HG03460 (cell line): ENCODE measurements at regions not wholly inside any gene's neighbourhood (a gene's known extent, or its start where the extent isn't known, plus 50 kb on each side); places are given as distances from the start of the nearest gene placed in this dataset.

Source experiments
- ATAC-seq: cut with Tn5 transposase; IDR thresholded peaks from one replicate; pipeline ENCODE4 v1.9.1; 2021; ENCODE audit not compliant: unreplicated experiment

DNA sequence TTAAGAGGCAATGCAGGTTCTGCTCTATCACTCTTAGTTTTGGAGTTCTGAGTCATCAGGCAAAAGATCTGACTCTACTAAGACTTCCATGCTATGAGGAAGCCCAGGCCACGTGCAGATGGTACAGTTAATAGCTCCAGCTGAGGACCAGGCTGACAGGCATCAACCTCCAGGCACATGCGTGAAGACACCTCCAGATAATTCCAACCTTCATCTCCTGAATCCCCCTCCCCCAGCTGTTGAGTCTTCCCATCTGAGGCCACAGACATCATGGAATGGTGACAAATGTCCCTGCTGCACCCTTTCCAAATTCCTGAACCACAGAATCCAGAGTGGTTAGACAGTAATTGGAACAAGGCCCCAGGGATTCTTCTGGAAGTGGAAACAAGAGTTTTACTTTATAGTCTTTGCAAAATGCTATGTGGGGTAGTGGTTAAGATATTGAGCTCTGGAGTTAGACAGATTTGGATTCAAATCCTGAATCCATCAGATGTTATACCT lies 183.8 kb downstream of the KLF5 start:
- ATAC-seq = no peak

DNA sequence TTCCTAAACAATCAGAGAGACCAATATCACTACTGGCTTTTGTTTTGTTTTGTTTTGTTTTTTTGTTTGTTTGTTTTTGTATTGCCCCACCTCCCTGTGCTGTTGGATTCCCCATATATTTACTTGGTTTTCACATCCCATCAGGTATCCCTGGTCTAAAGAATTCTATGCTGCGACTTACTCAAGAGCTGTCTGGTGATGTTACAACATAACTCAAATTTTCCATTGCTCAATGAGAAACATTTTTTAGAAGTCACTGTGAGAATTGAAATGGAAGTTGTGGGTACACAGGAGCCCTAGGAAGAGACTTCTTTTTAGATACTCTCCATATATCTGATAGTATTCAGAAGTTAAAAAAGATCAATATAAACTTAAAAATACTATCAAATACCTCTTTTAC lies 181.4 kb downstream of the KLF5 start:
- no peak for ATAC-seq

DNA sequence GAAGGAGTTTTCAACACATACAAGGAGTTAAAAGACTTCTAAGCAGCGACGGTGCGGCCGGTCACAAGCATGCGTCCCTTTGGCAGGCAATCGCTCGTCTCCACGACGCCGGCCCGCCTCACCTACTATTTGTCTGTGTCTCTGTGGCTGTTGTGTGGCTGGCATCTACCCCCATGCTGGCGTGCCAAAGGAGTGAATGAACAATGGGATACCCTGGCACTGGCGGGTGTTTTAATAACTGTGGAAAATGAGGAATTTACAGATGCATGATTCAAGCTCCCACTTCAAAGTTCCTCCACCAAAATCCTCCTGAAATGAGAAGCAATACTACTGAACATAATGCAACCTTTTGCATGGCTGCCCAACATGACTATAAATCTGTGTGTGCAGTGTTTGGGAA lies 176.6 kb downstream of the KLF5 start:
- ATAC-seq = no peak

DNA sequence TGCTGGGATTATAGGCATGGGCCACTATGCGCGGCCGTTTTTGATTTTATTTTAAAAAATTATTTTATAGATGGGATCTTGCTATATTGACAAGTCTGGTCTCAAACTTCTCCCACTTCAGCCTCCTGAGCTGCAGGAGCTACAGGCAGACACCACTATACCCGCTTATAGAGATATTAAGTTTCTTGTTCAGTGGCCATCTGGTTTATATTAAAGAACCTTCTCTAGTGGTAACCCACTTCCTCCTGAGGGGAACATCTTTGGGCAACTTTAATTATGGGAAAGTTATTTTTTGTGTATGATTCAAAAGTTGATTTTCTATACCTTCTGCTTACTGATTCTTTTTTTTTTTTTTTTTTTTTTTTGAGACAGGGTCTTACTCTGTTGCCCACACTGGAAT lies 172.7 kb downstream of the KLF5 start:
- no peak for ATAC-seq

DNA sequence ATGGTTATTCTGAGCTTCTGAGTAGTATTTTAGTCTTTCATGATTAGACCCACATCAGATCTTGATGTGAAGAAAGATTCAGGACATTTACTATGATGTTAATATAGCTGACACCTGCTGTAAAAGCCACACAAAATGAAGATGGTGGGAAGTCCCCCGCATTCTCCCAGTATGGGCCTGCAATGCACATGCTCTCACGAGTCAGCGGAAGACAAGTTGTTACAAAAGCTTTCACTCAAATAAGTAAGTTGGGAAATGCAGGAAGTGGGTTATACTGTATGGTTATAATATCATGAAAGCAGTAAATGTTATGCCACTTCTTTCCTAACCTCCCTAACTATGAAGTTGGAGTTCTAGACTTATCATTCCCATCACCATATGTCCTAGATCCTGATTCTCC lies 171.9 kb downstream of the KLF5 start:
- ATAC-seq = no peak

DNA sequence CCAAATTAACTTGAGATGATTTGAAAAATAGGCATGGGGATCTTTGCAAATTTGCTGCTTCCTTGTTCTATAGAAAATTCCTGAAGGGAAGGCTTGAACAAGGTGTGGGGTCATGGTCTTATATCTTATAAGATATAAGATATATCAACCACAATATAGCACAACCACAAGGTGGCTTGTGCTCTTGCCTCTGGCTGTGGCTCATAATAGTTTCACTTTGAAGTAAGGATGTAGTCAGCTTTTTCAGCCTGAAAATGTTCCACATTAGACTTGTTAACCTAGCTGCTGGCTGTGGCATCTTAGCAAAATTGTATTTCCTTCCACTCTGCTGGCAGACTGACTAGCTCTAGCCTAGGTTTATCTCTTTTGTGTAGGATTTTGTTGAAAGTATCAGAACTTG lies 169.7 kb downstream of the KLF5 start:
- ATAC-seq = no peak

DNA sequence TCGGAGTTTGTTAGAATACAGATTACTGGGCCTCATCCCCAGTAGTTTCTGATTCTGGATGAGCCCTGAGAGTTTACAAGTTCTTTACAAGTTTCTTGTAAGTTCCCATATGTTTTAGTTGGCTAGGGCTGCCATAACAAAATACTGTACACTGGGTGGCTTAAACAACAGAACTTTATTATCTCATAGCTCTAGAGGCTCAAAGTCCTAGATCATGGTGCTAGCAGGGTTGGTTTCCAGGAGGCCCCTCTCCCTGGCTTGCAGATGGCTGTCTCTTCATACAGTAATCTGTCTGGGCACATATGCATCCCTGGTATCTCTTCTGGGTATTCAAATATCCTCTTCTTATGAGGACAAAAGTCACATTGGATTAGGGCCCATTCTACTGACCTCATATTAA lies 167.2 kb downstream of the KLF5 start:
- ATAC-seq = no peak

DNA sequence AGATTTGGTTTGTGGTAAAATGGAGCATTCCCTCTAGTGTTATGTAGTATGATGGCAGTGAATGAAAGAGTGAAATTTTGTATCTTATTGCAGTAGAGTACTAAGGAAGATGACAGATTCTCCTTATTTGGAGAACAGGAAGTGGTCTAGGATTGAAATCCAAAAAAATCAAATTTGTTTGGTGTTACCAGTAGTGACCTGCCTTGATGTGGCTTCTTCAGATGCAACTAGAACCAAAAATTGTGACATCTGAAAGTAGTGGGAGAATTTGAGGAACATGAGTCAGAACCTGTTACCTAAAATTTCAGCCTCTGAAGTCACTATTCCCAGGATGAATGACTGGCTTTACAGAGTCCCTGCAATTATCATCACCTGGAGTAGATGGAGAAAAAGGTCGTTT lies 165.9 kb downstream of the KLF5 start:
- ATAC-seq = no peak

DNA sequence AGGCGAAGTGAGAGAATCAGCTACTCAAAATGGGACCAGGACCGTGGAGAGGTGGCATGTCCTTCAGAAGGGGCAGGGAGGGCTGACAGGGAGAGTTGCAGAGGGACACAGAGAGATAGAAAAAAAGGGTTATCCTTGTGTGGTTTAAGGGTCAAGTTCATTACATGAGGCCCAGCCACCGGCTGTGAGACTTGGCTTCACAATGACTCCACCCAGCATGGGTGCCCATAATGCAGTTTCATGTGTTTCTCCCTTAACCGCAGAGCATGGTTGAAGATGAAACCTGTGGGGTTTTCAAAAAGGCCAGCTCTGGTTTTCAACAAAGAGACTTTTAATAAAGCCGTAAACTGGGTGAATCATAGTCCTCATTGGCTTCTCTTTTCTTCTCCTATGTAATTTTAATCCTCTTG lies 164.6 kb downstream of the KLF5 start:
- ATAC-seq = peak; percentile 88

DNA sequence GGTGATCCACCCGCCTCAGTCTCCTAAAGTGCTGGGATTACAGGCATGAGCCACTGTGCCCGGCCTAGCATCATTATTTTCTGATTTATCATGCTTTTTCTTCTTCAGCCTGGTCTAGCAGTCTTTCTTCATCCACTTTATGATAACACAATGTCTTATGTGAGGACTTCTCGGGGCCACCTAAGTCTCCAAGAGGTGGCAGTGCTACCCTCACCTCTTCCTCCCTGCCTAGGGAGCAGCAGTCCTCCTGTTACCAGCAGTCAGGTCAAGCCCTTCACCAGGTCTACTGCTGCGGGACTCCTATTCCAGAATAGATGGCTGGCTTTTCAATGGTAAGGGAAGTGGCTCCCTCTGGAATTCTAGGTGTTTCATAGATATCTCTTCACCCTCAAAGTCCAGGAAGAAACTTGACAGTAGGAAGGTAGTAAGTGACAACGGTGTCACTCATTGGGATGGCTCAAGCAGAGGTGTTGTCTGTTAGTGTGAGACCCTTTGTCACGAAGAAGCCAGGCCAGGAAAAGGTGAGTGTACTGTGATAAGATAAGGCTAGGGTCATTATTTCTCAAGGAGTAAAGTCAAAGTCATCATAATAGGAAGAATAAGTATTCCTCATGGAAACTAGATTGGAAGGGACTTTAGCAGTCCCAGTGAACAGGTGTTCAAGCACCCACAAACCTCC lies 164.0 kb downstream of the KLF5 start:
- no peak for ATAC-seq

DNA sequence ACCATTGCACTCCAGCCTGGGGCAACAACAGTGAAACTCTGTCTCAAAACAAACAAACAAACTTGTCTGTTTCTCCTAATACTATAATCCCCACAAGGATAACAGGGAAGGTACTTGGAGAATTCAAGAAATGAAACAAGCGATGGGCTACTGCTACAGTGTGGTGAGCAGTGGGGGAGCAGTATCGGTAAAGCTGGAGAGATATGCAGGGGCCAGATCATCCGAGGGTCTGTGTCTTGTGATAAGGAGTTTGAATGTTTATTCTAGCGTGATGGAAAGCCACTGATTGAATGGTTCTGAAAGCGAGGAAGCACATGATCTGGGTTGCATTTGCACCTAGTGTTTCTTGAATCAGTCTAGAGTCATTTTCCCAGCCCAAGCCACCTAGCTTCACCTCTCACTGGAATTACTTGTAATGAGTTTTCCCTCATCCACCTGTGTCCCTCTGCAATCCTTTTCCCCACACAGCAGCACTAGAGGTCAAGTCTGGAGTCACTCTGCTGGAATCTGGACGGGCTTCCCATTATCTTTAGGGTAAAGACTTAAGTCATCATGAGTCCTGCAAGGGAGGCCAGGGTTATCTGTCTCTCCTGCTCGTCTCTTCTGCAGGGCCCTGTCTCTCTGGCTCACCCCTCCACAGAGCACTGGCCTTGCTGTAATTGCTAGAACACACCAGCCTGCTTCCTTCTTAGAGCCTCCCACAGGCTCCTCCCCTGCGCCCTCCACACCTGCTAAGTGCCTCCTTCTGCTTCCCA lies 162.3 kb downstream of the KLF5 start:
- ATAC-seq = no peak

DNA sequence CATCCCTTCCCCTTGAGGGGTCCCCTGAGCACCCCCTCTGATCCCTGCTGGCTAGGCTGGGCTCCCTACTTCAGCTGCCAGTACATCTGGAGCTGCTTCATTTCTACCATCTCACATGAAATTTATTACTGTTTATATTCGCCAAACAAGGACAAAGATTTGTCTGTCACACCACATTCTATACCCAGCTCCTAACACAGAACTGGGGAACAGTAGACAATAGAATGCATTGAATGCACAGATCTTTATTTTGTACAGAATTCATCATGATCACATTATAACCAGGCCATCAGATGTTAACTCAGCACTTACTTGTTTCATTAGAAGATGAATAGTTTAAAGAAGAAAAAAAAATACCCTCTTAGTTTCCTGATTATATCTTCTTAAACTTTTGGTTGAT lies 159.4 kb downstream of the KLF5 start:
- ATAC-seq = no peak

DNA sequence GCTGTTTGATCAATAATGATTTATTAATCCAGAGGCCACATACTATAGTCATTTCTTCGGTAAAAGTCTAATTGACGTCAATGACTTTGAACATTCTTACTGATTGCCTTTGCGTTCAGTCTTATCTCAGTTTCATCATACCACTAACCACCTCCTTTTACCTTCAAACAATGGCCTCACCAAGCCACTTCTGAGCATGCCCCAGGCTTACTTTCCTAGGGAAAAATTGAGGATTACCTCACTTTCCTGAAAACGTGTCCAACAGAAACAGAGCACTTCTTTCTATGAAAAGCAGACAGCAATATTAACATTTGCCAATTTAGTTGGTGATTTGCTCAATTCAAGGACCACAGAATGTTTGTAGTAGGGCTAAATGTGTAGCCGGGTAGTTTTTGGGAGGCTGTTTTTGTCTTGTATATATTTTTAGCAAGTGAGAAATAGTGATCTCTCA lies 157.6 kb downstream of the KLF5 start:
- ATAC-seq = no peak

DNA sequence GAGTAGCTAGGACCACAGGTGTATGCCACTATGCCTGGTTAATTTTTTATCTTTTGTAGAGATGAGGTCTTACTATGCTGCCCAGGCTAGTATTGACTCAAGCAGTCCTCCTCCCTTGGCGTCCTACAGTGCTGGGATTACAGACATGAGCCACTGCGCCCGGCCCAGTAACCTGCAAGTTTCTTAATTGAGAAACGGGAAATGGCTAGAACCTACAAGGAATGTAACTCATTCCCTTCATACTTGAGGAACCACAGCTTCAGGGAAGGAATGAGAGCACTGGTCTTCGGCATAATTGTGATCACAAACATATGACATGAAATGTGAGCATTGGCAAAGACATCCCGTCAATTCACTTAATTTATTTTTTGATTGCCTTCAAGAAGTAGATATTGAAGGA lies 157.0 kb downstream of the KLF5 start:
- no peak for ATAC-seq

DNA sequence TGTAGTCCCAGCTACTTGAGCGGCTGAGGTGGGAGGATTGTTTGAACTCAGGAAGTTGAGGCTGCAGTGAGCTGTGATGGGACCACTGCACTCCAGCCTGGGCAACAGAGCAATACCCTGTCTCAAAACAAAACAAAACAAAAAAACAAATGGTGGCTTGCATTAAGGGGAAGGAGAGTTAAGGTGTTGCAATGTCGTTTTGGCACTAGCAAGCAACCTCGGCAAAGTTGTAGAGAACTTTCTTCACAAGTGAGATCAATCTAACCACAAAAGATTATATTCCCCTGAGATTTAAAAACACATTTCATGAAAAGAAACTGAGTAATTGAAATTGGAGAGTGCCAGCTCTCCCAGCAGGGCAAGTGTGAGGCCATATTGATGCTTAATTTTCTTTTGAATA lies 153.7 kb downstream of the KLF5 start:
- ATAC-seq = no peak

DNA sequence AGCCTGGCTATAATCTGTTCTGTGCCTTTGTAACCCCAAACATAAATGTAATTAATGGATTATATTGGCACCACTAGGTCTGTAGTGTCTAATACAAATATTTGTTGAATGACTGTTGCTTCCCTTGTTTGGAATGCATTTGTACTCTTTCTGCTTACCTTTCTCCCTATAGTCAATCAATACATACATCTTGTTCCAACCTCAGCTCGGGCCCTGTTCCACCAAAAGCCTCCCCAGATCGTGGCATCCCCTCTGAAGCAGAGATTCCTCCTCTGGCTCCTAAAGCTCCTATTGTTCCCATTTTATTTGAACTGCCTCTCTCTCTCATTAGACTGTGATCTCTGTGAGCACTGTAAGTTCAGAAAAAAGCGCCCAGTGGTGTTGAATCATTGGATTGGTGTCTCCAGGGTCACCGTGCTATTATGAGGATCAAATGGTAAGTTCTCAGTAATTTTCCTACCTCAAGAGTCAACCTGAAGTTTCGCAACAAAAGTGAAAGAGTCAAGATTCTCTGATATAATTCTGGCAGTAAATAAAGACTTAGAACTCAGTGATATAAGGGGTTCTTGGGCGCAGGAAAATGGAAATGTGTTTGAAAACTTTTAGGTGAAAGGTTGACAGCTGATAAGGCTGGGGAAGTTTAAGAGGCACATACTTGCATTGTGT lies 151.5 kb downstream of the KLF5 start:
- no peak for ATAC-seq

DNA sequence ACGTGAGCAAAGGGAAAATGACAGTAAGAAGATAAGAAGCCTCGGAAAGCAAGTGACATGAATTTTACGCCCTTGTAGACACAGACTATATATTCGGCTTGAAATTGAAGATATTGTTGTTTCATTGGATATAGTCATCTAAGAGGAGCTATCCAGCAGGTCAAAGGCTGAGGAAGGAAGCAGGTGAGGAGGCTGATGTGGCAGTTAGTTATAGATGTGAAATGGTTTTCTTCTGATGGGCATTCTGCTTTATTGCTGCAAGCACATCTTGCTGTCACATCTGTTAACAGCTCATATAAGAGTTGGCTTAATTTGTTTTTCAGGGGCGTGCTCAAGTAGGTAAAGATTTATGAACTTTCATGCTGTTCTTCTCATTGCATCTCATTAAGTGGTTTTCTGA lies 146.1 kb downstream of the KLF5 start:
- no peak for ATAC-seq

DNA sequence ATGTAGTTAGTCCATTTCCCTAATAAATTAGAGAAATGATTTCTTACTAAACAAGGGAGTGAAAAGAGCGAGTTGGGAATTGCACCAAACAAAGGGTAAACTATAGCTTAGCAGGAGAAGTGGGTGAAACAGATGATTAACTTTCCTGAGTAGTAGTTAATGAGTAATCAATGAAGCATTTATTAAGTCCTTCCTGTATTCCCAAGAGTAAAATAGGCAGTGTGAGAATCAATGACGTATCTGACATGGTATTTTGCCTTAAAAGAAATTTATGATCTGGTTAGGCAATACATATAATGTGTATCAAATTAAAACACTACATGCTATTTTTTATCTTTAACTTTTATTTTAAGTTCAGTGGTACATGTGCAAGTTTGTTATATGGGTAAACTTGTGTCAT lies 142.8 kb downstream of the KLF5 start:
- no peak for ATAC-seq

DNA sequence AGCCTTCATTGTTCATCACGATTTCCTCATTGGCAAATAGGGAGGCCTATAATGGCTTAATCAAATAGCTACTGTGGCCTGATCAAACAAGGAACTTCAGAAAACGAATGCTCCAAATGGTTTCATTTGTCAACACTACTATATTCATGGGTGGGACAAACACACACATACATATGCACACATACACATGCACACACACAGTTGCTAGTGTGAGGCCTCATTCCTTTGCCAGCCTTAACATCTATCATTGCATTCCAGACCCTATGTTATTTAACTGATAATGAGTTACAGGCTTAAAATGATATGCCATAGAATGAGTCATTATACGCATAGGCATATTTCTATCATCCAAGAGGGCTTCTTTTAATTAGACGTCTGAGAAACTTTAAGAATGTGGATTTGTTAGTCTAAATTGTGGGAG lies 140.2 kb downstream of the KLF5 start:
- ATAC-seq = no peak

DNA sequence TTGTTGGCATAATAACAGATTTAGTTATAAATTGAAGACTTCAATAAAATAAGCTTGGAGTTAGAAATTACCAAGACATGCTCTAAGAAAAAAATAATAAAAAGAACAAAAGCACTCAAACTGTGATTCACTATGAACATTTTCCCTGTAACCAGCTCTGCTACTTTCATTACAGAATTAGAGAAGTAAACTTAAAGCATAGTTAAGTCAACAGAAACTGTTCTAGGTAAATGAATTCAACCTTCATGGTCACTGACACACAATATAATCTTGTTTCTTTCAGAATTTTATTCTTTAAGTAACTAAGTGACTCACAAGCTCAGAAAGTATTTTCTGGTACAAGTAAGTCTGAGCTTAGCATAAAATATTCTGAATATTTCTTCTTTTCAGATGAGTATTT lies 136.3 kb downstream of the KLF5 start:
- ATAC-seq = no peak

DNA sequence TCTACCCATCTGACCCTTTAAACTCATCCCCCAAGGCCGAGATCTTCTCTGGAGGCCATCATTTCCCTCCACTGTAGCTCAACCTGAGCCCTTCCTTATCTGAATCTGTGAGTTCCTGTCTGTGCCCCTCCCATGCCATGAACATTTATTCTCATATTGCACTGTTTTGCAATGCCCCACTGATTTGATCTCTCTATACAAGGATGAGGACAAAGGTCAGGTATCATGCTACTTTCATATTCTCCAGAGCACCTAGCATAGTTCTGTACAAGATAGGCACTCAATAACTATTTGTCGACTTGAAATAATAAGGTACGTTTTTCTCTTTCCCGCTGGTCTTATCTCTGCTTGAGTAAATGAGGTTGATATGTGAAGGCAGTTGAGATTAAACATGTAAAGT lies 135.5 kb downstream of the KLF5 start:
- no peak for ATAC-seq

DNA sequence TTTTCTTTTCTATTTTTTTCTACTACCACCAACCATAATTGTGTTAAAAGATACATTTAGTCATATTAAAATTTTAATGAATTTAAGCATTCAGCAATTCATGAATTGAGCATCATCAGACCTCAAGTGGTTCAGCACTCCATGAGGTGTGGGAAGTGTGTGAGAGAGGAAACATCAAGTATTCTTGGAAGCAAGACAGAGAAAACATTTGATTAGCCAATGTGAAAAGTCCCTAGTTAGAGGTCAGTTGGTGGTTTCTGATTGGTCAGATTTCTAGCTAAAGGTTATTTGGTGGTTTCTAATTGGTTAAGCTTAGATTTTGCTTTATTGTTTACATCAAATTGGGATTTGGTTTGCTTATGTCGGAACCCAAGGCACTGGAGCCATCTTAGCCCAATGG lies 134.7 kb downstream of the KLF5 start:
- ATAC-seq = no peak
